ENCODE measurements at regions not wholly inside any gene's neighbourhood (a gene's known extent, or its start where the extent isn't known, plus 50 kb on each side); places are given as distances from the start of the nearest gene placed in this dataset.

- DNase-seq: no peak
- TF ChIP-seq CTCF (IDR thresholded peaks at IDR 0.05): no peak
- WGBS, 2 donors: 78% methylated on average over 4 of the region's 4 CpGs
- H3K27me3 ChIP-seq: no peaks in the 10 kb centered on the region
- no peaks in the 10 kb centered on the region for H3K4me1 ChIP-seq
- no peaks in the 10 kb centered on the region for H3K9me3 ChIP-seq
- intact Hi-C loops (cut with DNase I): no loop called here
- no peak for FAIRE-seq
- no peak overlapping the region for H3K4me3 ChIP-seq
- H3K27ac ChIP-seq: no peak overlapping the region
- ATAC-seq: no peak
- H3K36me3 ChIP-seq: no peaks in the 10 kb centered on the region
These were observed 68.8 kb downstream of the TRIL start for GRCh38 chr7:28889290-28889689.

- 76 to 84% methylated on average over 2 of the region's 2 CpGs for WGBS, 2 donors
These were observed 72.4 kb downstream of the TRIL start for GRCh38 chr7:28885771-28886170.

GRCh38 chr7:28882869-28883470 lies 75.2 kb downstream of the TRIL start:
- H3K4me3 ChIP-seq: no peak overlapping the region
- no peak overlapping the region for H3K27ac ChIP-seq
- FAIRE-seq (no peak), DNase-seq (no peak), ATAC-seq (no peak)
- no peaks in the 10 kb centered on the region for H3K4me1 ChIP-seq
- H3K36me3 ChIP-seq: no peaks in the 10 kb centered on the region
- no peaks in the 10 kb centered on the region for H3K9me3 ChIP-seq
- no peak for TF ChIP-seq CTCF (IDR thresholded peaks at IDR 0.05)
- H3K27me3 ChIP-seq: no peaks in the 10 kb centered on the region
- intact Hi-C loops (cut with DNase I): no loop called here
- WGBS, 2 donors: 67 to 68% methylated on average over 3 of the region's 3 CpGs

More at GRCh38 chr7:28885771-28886170, 72.4 kb downstream of the TRIL start:
- ATAC-seq (no peak), FAIRE-seq (no peak), DNase-seq (no peak)
- Histone ChIP-seq H3K27me3 (no peaks in the 10 kb centered on the region), H3K27ac (no peak overlapping the region), H3K9me3 (no peaks in the 10 kb centered on the region), H3K36me3 (no peaks in the 10 kb centered on the region), H3K4me1 (no peaks in the 10 kb centered on the region), H3K4me3 (no peak overlapping the region)
- TF ChIP-seq CTCF (IDR thresholded peaks at IDR 0.05): no peak
- intact Hi-C loops (cut with DNase I): no loop called here

- DNase-seq (no peak), FAIRE-seq (no peak), ATAC-seq (no peak)
- no peak for TF ChIP-seq CTCF (IDR thresholded peaks at IDR 0.05)
- Histone ChIP-seq H3K4me3 (no peak overlapping the region), H3K4me1 (no peaks in the 10 kb centered on the region), H3K27me3 (no peaks in the 10 kb centered on the region), H3K27ac (no peak overlapping the region), H3K9me3 (no peaks in the 10 kb centered on the region), H3K36me3 (no peaks in the 10 kb centered on the region)
- WGBS, 2 donors: 36 to 46% methylated on average over 2 of the region's 2 CpGs
- intact Hi-C loops (cut with DNase I): no loop called here
These were observed 79.0 kb downstream of the TRIL start for GRCh38 chr7:28879105-28879504.

- H3K27ac ChIP-seq: no peak overlapping the region
- 72 to 90% methylated on average over 3 of the region's 3 CpGs for WGBS, 2 donors
- H3K36me3 ChIP-seq: no peaks in the 10 kb centered on the region
- TF ChIP-seq CTCF (IDR thresholded peaks at IDR 0.05): no peak
- H3K4me3 ChIP-seq: no peak overlapping the region
- no peaks in the 10 kb centered on the region for H3K9me3 ChIP-seq
- no peaks in the 10 kb centered on the region for H3K27me3 ChIP-seq
- FAIRE-seq (no peak), DNase-seq (no peak), ATAC-seq (no peak)
- intact Hi-C loops (cut with DNase I): no loop called here
- H3K4me1 ChIP-seq: no peaks in the 10 kb centered on the region
These were observed 79.6 kb downstream of the TRIL start for GRCh38 chr7:28878481-28878880.
